Suprapubic skin (tissue), 4 donors: ENCODE measurements at regions not wholly inside any gene's neighbourhood (a gene's known extent, or its start where the extent isn't known, plus 50 kb on each side); places are given as distances from the start of the nearest gene placed in this dataset.
"Not testable (repeated sequence)": the region's sequence is repeated elsewhere in the genome, so short reads cannot be mapped to it uniquely, and the experiment has no call there.

ENCODE experiments used
- DNase-seq, 2 donors: peaks; one replicate each; pipeline ENCODE4 v3.0.0-alpha.2; 2019; ENCODE audit warnings: low spot score in 2 of 2
- H3K27ac ChIP-seq: fragments of 200-600 bp; sonication (generic); one replicate; pipeline ENCODE4 v1.5.1; 2019
- H3K27me3 ChIP-seq: fragments of 200-600 bp; sonication (generic); one replicate; pipeline ENCODE4 v1.5.1; 2019
- H3K36me3 ChIP-seq: fragments of 200-600 bp; sonication (generic); one replicate; pipeline ENCODE4 v1.5.1; 2019
- H3K4me1 ChIP-seq: fragments of 200-600 bp; sonication (generic); one replicate; pipeline ENCODE4 v1.5.1; 2019
- H3K4me3 ChIP-seq: fragments of 200-600 bp; sonication (generic); one replicate; pipeline ENCODE4 v1.5.1; 2019; ENCODE audit warnings: mild to moderate bottlenecking
- H3K9me3 ChIP-seq: fragments of 200-600 bp; sonication (generic); one replicate; pipeline ENCODE4 v1.5.1; 2019
- WGBS: methylation state at CpG from one replicate; pipeline ENCODE4 v1.1.5; 2018; 5-methylcytosine and 5-hydroxymethylcytosine counted together

- not testable (repeated sequence) for H3K27ac ChIP-seq, H3K4me1 ChIP-seq, H3K36me3 ChIP-seq, H3K4me3 ChIP-seq, DNase-seq, H3K27me3 ChIP-seq, H3K9me3 ChIP-seq
- WGBS = no CpG with 5 or more reads among the region's 3 CpGs
These were observed 296.6 kb upstream of the NBPF12 start for GRCh38 chr1:146641534-146641933.

GRCh38 chr1:146640671-146641070 lies 297.5 kb upstream of the NBPF12 start:
- DNase-seq, H3K27ac ChIP-seq, H3K27me3 ChIP-seq, H3K9me3 ChIP-seq, H3K36me3 ChIP-seq, H3K4me1 ChIP-seq, H3K4me3 ChIP-seq: not testable (repeated sequence)
- WGBS = 61% methylated on average over 5 of the region's 5 CpGs

GRCh38 chr1:146630302-146630701 lies 307.8 kb upstream of the NBPF12 start:
- H3K36me3 ChIP-seq, H3K4me3 ChIP-seq, DNase-seq, H3K27me3 ChIP-seq, H3K4me1 ChIP-seq, H3K9me3 ChIP-seq, H3K27ac ChIP-seq: not testable (repeated sequence)
- no CpG with 5 or more reads among the region's 1 CpG for WGBS

GRCh38 chr1:146618582-146618981 lies 319.5 kb upstream of the NBPF12 start:
- not testable (repeated sequence) for H3K4me3 ChIP-seq, H3K27me3 ChIP-seq, H3K27ac ChIP-seq, H3K36me3 ChIP-seq, DNase-seq, H3K9me3 ChIP-seq, H3K4me1 ChIP-seq
- WGBS = 69% methylated on average over 3 of the region's 4 CpGs

GRCh38 chr1:146604681-146605080 lies 333.4 kb upstream of the NBPF12 start:
- H3K9me3 ChIP-seq, H3K27me3 ChIP-seq, H3K36me3 ChIP-seq, H3K27ac ChIP-seq, DNase-seq, H3K4me1 ChIP-seq, H3K4me3 ChIP-seq: not testable (repeated sequence)

GRCh38 chr1:146600720-146601307 lies 337.3 kb upstream of the NBPF12 start:
- 67% methylated on average over 1 of the region's 3 CpGs for WGBS
- DNase-seq, H3K9me3 ChIP-seq, H3K4me3 ChIP-seq, H3K27me3 ChIP-seq, H3K4me1 ChIP-seq, H3K27ac ChIP-seq, H3K36me3 ChIP-seq: not testable (repeated sequence)

- H3K9me3 ChIP-seq, H3K4me3 ChIP-seq, DNase-seq, H3K27me3 ChIP-seq, H3K36me3 ChIP-seq, H3K27ac ChIP-seq, H3K4me1 ChIP-seq: not testable (repeated sequence)
- WGBS = 77% methylated on average over 3 of the region's 3 CpGs
These were observed 338.2 kb upstream of the NBPF12 start for GRCh38 chr1:146599906-146600305.

- H3K27me3 ChIP-seq, H3K4me1 ChIP-seq, H3K4me3 ChIP-seq, DNase-seq, H3K9me3 ChIP-seq, H3K27ac ChIP-seq, H3K36me3 ChIP-seq: not testable (repeated sequence)
- WGBS = 100% methylated on average over 1 of the region's 1 CpG
These were observed 352.4 kb upstream of the NOTCH2NLA start for GRCh38 chr1:146581229-146581628.

- H3K27me3 ChIP-seq, H3K4me3 ChIP-seq, H3K27ac ChIP-seq, H3K9me3 ChIP-seq, H3K36me3 ChIP-seq, H3K4me1 ChIP-seq, DNase-seq: not testable (repeated sequence)
- WGBS = no CpG with 5 or more reads among the region's 2 CpGs
These were observed 338.7 kb upstream of the NOTCH2NLA start for GRCh38 chr1:146567541-146567940.

GRCh38 chr1:146558032-146558431 lies 329.2 kb upstream of the NOTCH2NLA start:
- not testable (repeated sequence) for H3K9me3 ChIP-seq, DNase-seq, H3K36me3 ChIP-seq, H3K4me1 ChIP-seq, H3K27ac ChIP-seq, H3K4me3 ChIP-seq, H3K27me3 ChIP-seq
- 93% methylated on average over 3 of the region's 3 CpGs for WGBS

GRCh38 chr1:146556405-146556804 lies 327.6 kb upstream of the NOTCH2NLA start:
- H3K27ac ChIP-seq, H3K36me3 ChIP-seq, H3K4me3 ChIP-seq, H3K4me1 ChIP-seq, DNase-seq, H3K9me3 ChIP-seq, H3K27me3 ChIP-seq: not testable (repeated sequence)
- no CpG with 5 or more reads among the region's 7 CpGs for WGBS

GRCh38 chr1:146552414-146552813 lies 323.6 kb upstream of the NOTCH2NLA start:
- not testable (repeated sequence) for H3K27ac ChIP-seq, H3K36me3 ChIP-seq, H3K27me3 ChIP-seq, H3K4me3 ChIP-seq, H3K9me3 ChIP-seq, H3K4me1 ChIP-seq, DNase-seq
- 88% methylated on average over 2 of the region's 3 CpGs for WGBS

GRCh38 chr1:146548684-146549083 lies 319.9 kb upstream of the NOTCH2NLA start:
- not testable (repeated sequence) for H3K27ac ChIP-seq, H3K36me3 ChIP-seq, H3K27me3 ChIP-seq, DNase-seq, H3K4me1 ChIP-seq, H3K9me3 ChIP-seq, H3K4me3 ChIP-seq
- WGBS = 87% methylated on average over 4 of the region's 9 CpGs

- not testable (repeated sequence) for H3K27ac ChIP-seq, DNase-seq, H3K4me1 ChIP-seq, H3K4me3 ChIP-seq, H3K36me3 ChIP-seq, H3K9me3 ChIP-seq, H3K27me3 ChIP-seq
- WGBS = 92% methylated on average over 1 of the region's 1 CpG
These were observed 317.4 kb upstream of the NOTCH2NLA start for GRCh38 chr1:146546189-146546588.

- not testable (repeated sequence) for H3K9me3 ChIP-seq, DNase-seq, H3K27me3 ChIP-seq, H3K4me1 ChIP-seq, H3K4me3 ChIP-seq, H3K27ac ChIP-seq, H3K36me3 ChIP-seq
- WGBS = 89% methylated on average over 1 of the region's 2 CpGs
These were observed 309.1 kb upstream of the NOTCH2NLA start for GRCh38 chr1:146537775-146538373.
